OCI-LY1 (cell line): ENCODE measurements at regions not wholly inside any gene's neighbourhood (a gene's known extent, or its start where the extent isn't known, plus 50 kb on each side); places are given as distances from the start of the nearest gene placed in this dataset.

ENCODE experiments used
- H2AFZ ChIP-seq: fragments of 200-600 bp; sonication (generic), shearing (Covaris generic); 2 replicates; pipeline ENCODE4 v1.6.0; 2014; ENCODE audit warnings: antibody characterized with exemption, mild to moderate bottlenecking, low read length
- H3F3A ChIP-seq: fragments of 200-600 bp; sonication (generic), shearing (Covaris generic); 2 replicates; pipeline ENCODE4 v1.6.0; 2014; ENCODE audit warnings: mild to moderate bottlenecking, antibody characterized with exemption, low read length, moderate library complexity; ENCODE audit not compliant: insufficient read depth
- H3K27ac ChIP-seq: fragments of 200-600 bp; sonication (generic); 2 replicates; pipeline ENCODE4 v1.5.1; 2014; ENCODE audit warnings: low read length, mixed run types, mild to moderate bottlenecking, low read depth; ENCODE audit not compliant: poor library complexity, severe bottlenecking
- H3K27me3 ChIP-seq: fragments of 200-600 bp; sonication (generic); 2 replicates; pipeline ENCODE4 v1.6.0; 2014; ENCODE audit warnings: antibody characterized with exemption, mild to moderate bottlenecking, low read length, moderate library complexity; ENCODE audit not compliant: insufficient read depth
- H3K36me3 ChIP-seq: fragments of 200-600 bp; sonication (generic); 2 replicates; pipeline ENCODE4 v1.6.1; 2014; ENCODE audit warnings: mild to moderate bottlenecking, antibody characterized with exemption, low read length, moderate library complexity, mixed read lengths; ENCODE audit not compliant: insufficient read depth
- H3K4me1 ChIP-seq: fragments of 200-600 bp; sonication (generic); 2 replicates; pipeline ENCODE4 v1.5.1; 2014; ENCODE audit warnings: mild to moderate bottlenecking, low read length, moderate library complexity; ENCODE audit not compliant: insufficient read depth, severe bottlenecking
- H3K4me2 ChIP-seq: fragments of 200-600 bp; sonication (generic), shearing (Covaris generic); 2 replicates; pipeline ENCODE4 v1.6.1; 2014; ENCODE audit warnings: low read length
- H3K4me3 ChIP-seq: fragments of 200-600 bp; sonication (generic); 2 replicates; pipeline ENCODE4 v1.5.1; 2014; ENCODE audit warnings: low read length, low read depth, mild to moderate bottlenecking, mixed read lengths; ENCODE audit not compliant: poor library complexity, severe bottlenecking
- H3K79me2 ChIP-seq: fragments of 200-600 bp; shearing (Covaris generic); 2 replicates; pipeline ENCODE4 v1.6.1; 2016; ENCODE audit warnings: mixed run types, low read length, mixed read lengths; ENCODE audit not compliant: insufficient read depth
- H3K9ac ChIP-seq: fragments of 200-600 bp; sonication (generic), shearing (Covaris generic); 2 replicates; pipeline ENCODE4 v1.6.1; 2014; ENCODE audit warnings: mild to moderate bottlenecking, low read length, mixed read lengths
- H3K9me2 ChIP-seq: fragments of 200-600 bp; sonication (generic), shearing (Covaris generic); 2 replicates; pipeline ENCODE4 v1.6.1; 2014; ENCODE audit warnings: low read depth, mild to moderate bottlenecking, low read length, mixed read lengths
- H3K9me3 ChIP-seq: fragments of 200-600 bp; shearing (Covaris generic); 2 replicates; pipeline ENCODE4 v1.6.1; 2014; ENCODE audit warnings: low read length, mixed read lengths
- H4K20me1 ChIP-seq: fragments of 200-600 bp; sonication (generic), shearing (Covaris generic); 2 replicates; pipeline ENCODE4 v1.6.0; 2016; ENCODE audit warnings: mild to moderate bottlenecking, low read length; ENCODE audit not compliant: insufficient read depth
- EZH2 ChIP-seq: fragments of 200-600 bp; sonication (generic), shearing (Covaris generic); IDR thresholded peaks from 2 replicates; pipeline ENCODE4 v1.8.0; 2017; ENCODE audit warnings: borderline replicate concordance, mixed run types, mild to moderate bottlenecking, antibody characterized with exemption, low read length, moderate library complexity, mixed read lengths
- TF ChIP-seq, protein P1 (sequence below): fragments of 200-600 bp; sonication (generic), shearing (Covaris generic); IDR thresholded peaks from 2 replicates; pipeline ENCODE4 v1.5.1; 2017; ENCODE audit warnings: mild to moderate bottlenecking, antibody characterized with exemption, low read length, moderate library complexity, mixed read lengths

DNA sequence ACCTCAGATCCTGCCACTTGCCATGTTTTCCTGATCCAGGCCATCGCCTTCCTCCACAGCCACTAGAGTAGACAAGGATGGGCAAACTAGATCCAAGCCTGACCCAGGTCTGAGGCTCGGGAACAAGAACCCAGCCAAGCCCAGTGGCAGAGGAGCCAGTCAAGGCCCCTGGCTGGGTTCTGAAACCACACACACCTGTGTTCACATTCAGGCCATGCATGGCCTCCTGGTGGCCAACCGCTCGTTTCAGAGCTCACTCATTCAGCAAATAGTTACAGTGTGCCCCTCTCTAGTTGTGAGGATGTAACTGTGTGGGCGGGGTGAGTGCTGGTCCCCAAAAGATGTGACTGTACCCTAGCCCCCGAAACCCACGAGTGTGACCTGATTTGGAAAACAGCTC is 337.6 kb downstream of the CTTN start:
- H3K4me2 ChIP-seq = no peak overlapping the region
- no peak overlapping the region for H2AFZ ChIP-seq
- TF ChIP-seq, protein P1, sequence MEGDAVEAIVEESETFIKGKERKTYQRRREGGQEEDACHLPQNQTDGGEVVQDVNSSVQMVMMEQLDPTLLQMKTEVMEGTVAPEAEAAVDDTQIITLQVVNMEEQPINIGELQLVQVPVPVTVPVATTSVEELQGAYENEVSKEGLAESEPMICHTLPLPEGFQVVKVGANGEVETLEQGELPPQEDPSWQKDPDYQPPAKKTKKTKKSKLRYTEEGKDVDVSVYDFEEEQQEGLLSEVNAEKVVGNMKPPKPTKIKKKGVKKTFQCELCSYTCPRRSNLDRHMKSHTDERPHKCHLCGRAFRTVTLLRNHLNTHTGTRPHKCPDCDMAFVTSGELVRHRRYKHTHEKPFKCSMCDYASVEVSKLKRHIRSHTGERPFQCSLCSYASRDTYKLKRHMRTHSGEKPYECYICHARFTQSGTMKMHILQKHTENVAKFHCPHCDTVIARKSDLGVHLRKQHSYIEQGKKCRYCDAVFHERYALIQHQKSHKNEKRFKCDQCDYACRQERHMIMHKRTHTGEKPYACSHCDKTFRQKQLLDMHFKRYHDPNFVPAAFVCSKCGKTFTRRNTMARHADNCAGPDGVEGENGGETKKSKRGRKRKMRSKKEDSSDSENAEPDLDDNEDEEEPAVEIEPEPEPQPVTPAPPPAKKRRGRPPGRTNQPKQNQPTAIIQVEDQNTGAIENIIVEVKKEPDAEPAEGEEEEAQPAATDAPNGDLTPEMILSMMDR = no peak
- no peak for TF ChIP-seq EZH2
- H3K27ac ChIP-seq = no peak overlapping the region
- no peaks in the 10 kb centered on the region for H3K79me2 ChIP-seq
- no peaks in the 10 kb centered on the region for H4K20me1 ChIP-seq
- no peaks in the 10 kb centered on the region for H3K27me3 ChIP-seq
- no peak overlapping the region for H3K9ac ChIP-seq
- H3K4me3 ChIP-seq = no peak overlapping the region
- H3K9me3 ChIP-seq = no peaks in the 10 kb centered on the region
- H3K36me3 ChIP-seq = no peaks in the 10 kb centered on the region
- H3F3A ChIP-seq = no peaks in the 10 kb centered on the region
- H3K9me2 ChIP-seq = no peaks in the 10 kb centered on the region
- H3K4me1 ChIP-seq = no peaks in the 10 kb centered on the region

DNA sequence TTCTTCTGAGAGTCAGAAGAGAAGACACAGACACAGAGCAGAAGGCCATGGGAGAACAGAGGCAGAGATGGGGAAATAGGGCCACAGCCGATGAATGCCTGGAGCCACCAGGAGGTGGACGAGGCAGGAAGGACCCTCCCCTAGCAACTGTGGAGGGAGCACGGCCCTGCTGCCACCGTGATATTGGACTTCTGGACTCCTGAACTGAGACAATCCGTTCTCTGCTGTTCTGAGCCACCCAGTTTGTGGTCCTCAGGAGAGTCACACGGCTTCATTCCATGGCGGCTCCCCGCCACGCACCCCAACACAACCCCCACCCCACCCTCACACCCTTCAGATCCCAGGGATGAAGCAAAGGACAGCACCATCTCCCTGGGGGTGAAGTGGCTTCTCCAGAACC is 338.1 kb downstream of the CTTN start:
- Histone ChIP-seq H3K9me2 (no peaks in the 10 kb centered on the region), H3K4me2 (no peak overlapping the region), H3K36me3 (no peaks in the 10 kb centered on the region), H3K9ac (no peak overlapping the region), H3K79me2 (no peaks in the 10 kb centered on the region), H4K20me1 (no peaks in the 10 kb centered on the region), H3K27ac (no peak overlapping the region), H3K9me3 (no peaks in the 10 kb centered on the region), H3K27me3 (no peaks in the 10 kb centered on the region), H3F3A (no peaks in the 10 kb centered on the region), H3K4me1 (no peaks in the 10 kb centered on the region), H2AFZ (no peak overlapping the region), H3K4me3 (no peak overlapping the region)
- TF ChIP-seq, protein P1 = no peak
- TF ChIP-seq EZH2 = no peak

DNA sequence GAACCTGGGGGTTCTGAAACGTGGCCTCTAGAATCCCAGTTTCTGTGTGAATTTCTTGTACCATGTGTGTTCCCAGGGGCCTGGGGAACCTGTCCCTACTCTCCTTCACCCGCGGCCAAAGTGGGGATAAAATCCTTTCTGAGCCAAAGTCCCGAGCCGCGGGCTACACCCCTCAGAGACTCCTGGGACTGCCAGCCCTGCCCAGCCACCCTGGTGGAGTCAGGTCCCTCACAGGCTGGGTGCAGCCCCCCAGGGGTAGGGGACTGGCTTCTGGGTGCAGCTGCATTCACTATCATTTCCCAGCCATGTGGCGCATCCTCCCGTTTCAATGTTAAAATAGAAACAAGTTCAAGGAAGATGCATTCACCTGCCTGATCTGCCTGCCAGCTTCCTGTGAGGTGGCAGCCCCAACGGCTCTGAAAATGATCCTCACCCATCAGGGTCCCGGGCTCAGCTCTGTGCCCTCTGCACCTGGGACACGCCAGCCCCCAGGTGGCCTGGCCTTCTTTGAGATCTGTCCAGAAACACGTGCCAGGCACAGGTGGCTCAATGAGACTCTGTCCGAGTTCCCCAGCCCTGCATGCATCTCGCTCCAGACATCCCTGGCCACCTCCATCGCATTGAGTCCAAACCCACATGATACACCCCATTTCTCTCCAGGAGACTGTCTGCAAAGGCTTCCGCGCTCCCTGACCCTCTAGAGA is 338.8 kb downstream of the CTTN start:
- Histone ChIP-seq H3K9me3 (no peaks in the 10 kb centered on the region), H3K79me2 (no peaks in the 10 kb centered on the region)

More for the DNA sequence above, 338.8 kb downstream of the CTTN start:
- Histone ChIP-seq H3K27me3 (no peaks in the 10 kb centered on the region), H3K36me3 (no peaks in the 10 kb centered on the region), H3K4me3 (no peak overlapping the region), H3K4me1 (no peaks in the 10 kb centered on the region), H3F3A (no peaks in the 10 kb centered on the region), H3K27ac (no peak overlapping the region), H2AFZ (no peak overlapping the region), H3K9ac (no peak overlapping the region), H3K4me2 (no peak overlapping the region), H3K9me2 (no peaks in the 10 kb centered on the region), H4K20me1 (no peaks in the 10 kb centered on the region)
- no peak for TF ChIP-seq EZH2
- TF ChIP-seq, protein P1 = no peak
